ENCODE measurements at regions not wholly inside any gene's neighbourhood (a gene's known extent, or its start where the extent isn't known, plus 50 kb on each side); places are given as distances from the start of the nearest gene placed in this dataset.

- DNase-seq, result no peak
- H3K9me3 ChIP-seq, result no peaks in the 10 kb centered on the region
- no peaks in the 10 kb centered on the region for H3K27me3 ChIP-seq
- H3K36me3 ChIP-seq, result no peaks in the 10 kb centered on the region
- no peaks in the 10 kb centered on the region for H3K4me1 ChIP-seq
- no peak overlapping the region for H3K27ac ChIP-seq
- no peak overlapping the region for H3K4me3 ChIP-seq
- intact Hi-C loops (cut with DNase I; ENCODE audit: low total_unique reads), result no loop called here
- TF ChIP-seq, protein P1, sequence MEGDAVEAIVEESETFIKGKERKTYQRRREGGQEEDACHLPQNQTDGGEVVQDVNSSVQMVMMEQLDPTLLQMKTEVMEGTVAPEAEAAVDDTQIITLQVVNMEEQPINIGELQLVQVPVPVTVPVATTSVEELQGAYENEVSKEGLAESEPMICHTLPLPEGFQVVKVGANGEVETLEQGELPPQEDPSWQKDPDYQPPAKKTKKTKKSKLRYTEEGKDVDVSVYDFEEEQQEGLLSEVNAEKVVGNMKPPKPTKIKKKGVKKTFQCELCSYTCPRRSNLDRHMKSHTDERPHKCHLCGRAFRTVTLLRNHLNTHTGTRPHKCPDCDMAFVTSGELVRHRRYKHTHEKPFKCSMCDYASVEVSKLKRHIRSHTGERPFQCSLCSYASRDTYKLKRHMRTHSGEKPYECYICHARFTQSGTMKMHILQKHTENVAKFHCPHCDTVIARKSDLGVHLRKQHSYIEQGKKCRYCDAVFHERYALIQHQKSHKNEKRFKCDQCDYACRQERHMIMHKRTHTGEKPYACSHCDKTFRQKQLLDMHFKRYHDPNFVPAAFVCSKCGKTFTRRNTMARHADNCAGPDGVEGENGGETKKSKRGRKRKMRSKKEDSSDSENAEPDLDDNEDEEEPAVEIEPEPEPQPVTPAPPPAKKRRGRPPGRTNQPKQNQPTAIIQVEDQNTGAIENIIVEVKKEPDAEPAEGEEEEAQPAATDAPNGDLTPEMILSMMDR (IDR thresholded peaks at IDR 0.05), result no peak
Observed at GRCh38 chr18:78240627-78241252, 738.9 kb upstream of the SALL3 start.

DNA sequence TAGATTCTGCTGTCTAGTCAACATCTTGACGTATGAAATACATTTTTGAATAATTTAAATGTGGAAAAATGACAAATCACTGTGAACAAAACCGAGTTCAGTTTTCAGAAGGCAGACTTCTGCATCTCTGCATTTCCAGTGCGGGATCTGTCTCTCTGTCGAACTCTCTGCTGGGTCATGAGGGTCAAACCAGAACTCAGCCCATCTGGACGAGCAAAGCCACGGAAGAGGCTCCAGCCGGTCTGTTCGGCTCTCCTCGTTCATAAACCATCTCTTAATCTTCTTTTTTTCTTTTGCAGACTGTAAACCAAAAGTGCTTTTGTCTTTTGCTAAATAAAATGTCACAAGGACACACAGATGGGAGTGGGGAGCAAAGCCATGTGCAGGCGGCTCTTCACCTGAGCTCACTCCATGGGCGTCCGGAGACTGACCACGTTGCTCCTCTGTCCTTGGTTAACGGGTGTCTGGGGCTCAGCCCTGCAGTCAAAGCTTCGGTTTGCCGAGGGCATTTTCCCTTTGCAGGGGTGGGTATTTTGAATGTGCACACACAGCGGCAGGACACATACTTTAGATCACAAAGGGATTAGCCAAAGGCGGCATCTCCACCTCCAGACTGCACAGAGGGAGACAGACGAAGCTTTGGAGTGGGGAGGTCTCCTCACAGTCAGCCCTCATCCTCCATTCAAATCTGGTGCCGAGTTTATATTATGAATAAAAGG is 737.9 kb upstream of the SALL3 start:
- Histone ChIP-seq H3K36me3 (no peaks in the 10 kb centered on the region), H3K27ac (no peak overlapping the region), H3K27me3 (peaks cover 0 to 3% of the 10 kb centered on the region in 2 donors), H3K4me1 (no peaks in the 10 kb centered on the region), H3K4me3 (no peak overlapping the region), H3K9me3 (no peaks in the 10 kb centered on the region)
- TF ChIP-seq, protein P1 (IDR thresholded peaks at IDR 0.05), result no peak
- intact Hi-C loops (cut with DNase I; ENCODE audit: low total_unique reads), result no loop called here
- no peak for DNase-seq

- no peak overlapping the region for H3K27ac ChIP-seq
Observed at GRCh38 chr18:78242254-78242643, 737.4 kb upstream of the SALL3 start.

DNA sequence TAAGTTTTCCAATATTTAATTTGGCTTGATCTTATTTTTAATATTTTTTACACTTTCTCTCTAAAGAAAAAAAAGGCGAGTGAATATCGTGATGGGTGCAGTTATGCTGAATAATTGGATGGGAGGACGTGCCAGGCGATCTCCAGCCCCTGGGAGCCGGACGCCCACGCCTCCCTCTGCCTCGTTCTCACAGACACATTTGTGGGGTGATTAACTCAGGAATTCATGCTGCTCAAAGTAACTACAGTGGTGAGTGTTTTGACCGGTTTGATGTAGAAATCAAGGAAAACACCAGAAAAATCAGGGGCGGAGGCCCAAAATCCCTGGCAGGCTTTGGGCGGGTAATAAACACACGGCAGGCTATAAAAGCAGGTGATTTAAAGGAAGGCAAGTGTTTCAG is 736.8 kb upstream of the SALL3 start:
- intact Hi-C loops (cut with DNase I; ENCODE audit: low total_unique reads), result no loop called here
- H3K27ac ChIP-seq, result no peak overlapping the region
- H3K9me3 ChIP-seq, result no peaks in the 10 kb centered on the region
- no peaks in the 10 kb centered on the region for H3K36me3 ChIP-seq
- no peaks in the 10 kb centered on the region for H3K4me1 ChIP-seq
- TF ChIP-seq, protein P1 (IDR thresholded peaks at IDR 0.05), result no peak
- peaks cover 0 to 8% of the 10 kb centered on the region in 2 donors for H3K27me3 ChIP-seq
- peak in 1 of 2 donors; percentile 28 for DNase-seq
- no peak overlapping the region for H3K4me3 ChIP-seq

More at GRCh38 chr18:78242254-78242643, 737.4 kb upstream of the SALL3 start:
- H3K27me3 ChIP-seq, result peaks cover 0 to 8% of the 10 kb centered on the region in 2 donors
- H3K36me3 ChIP-seq, result no peaks in the 10 kb centered on the region
- TF ChIP-seq, protein P1 (IDR thresholded peaks at IDR 0.05), result no peak
- no peaks in the 10 kb centered on the region for H3K4me1 ChIP-seq
- H3K9me3 ChIP-seq, result no peaks in the 10 kb centered on the region
- H3K4me3 ChIP-seq, result no peak overlapping the region
- intact Hi-C loops (cut with DNase I; ENCODE audit: low total_unique reads), result no loop called here
- peak in 1 of 2 donors; percentile 78 for DNase-seq

- no peak for DNase-seq
- TF ChIP-seq, protein P1 (IDR thresholded peaks at IDR 0.05), result no peak
- intact Hi-C loops (cut with DNase I; ENCODE audit: low total_unique reads), result no loop called here
- Histone ChIP-seq H3K27ac (no peak overlapping the region), H3K4me3 (no peak overlapping the region), H3K27me3 (peaks cover 0 to 8% of the 10 kb centered on the region in 2 donors), H3K9me3 (no peaks in the 10 kb centered on the region), H3K4me1 (no peaks in the 10 kb centered on the region), H3K36me3 (no peaks in the 10 kb centered on the region)
Observed at GRCh38 chr18:78244779-78245178, 734.8 kb upstream of the SALL3 start.
